GM18867 (cell line): ENCODE measurements at regions not wholly inside any gene's neighbourhood (a gene's known extent, or its start where the extent isn't known, plus 50 kb on each side); places are given as distances from the start of the nearest gene placed in this dataset.

Experiments
- ATAC-seq: cut with Tn5 transposase; IDR thresholded peaks from one replicate; pipeline ENCODE4 v1.9.1; 2021; ENCODE audit warnings: mild to moderate bottlenecking, moderate library complexity; ENCODE audit not compliant: unreplicated experiment

DNA sequence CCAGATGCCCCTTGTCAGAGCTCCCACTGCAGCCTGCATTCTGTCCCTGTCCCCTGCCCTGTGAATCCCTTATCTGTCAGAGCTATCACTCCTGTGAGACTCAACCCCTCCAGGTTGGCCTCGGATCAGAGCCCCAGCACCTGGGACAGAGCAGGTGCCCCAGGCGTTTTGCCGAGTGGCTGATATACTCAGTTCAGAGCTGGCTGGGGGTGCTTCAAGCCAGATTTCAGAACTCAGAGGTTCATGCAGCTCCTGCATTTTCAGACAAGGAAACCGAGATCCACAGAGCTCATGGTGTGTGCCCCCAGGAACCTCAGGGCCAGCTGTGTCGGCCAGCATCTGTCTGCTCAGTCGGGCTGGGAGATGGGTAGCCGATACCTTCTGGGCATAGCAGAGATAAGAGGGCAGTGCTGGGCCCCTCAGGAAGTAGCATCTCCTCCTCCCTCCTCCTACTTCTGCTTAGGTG is 228.0 kb upstream of the RTL1 start:
- no peak for ATAC-seq

DNA sequence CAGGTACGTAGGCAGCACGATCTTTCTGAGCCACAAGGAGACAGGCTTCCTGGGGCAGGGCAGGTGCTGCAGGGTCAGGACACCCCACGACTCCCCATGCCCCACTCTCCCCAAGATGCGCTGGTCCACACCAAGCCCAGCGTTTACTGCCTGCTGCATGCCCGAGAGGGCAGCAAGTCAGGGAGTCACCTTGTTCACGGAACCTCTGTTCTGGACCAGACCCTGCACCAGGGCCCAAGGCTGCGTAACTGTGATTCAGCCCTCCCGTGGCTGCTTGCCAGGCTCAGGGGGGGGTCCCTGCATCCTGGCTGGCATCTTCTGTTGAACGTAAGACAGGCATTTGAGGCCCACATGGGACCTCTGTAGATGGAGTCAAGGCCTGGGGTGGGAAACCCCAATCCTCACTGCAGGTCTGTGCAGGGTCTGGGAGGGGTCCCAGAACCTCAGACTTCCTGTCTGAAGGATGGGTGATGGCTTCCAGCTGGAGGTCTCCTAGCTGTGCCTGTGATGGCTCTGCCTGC is 228.6 kb upstream of the RTL1 start:
- ATAC-seq = no peak

DNA sequence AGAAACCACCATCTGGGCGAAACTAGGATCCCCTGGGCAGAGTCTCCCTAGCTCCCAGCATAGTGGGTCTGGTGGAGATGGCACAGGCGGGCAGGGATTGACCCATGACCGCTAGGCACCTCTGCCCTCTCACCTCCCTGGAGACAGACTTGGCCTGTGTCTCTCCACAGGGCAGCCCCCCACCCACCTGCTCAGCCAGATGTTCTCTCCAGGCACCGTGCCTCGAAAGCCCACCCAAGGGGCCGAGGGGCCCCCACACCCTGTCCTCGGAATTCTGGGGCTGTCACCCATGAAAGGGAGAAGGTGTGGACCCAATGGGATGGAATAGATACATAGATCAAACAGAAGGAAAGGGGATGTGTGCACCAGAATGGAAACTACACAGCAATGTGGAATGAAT is 229.1 kb upstream of the RTL1 start:
- no peak for ATAC-seq

DNA sequence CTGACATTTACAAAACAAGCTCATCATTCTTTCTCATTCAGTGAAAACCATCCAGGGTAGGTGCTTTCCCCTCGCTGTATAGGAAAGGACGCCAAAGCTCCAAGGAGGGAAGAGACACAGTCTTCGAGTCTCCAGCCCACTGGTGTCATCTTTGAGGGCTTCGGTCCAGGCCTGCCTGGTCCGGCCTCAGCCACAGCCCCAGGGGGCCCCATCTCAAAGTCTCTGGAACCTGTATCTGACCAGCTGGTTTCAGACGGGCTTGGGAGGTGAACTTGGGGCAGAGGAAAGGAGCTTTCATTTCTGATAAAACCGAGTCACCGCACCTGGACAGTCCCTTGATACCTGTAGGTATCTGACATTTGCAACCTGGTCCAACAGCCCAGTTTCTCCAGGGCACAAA is 229.5 kb upstream of the RTL1 start:
- ATAC-seq = no peak

DNA sequence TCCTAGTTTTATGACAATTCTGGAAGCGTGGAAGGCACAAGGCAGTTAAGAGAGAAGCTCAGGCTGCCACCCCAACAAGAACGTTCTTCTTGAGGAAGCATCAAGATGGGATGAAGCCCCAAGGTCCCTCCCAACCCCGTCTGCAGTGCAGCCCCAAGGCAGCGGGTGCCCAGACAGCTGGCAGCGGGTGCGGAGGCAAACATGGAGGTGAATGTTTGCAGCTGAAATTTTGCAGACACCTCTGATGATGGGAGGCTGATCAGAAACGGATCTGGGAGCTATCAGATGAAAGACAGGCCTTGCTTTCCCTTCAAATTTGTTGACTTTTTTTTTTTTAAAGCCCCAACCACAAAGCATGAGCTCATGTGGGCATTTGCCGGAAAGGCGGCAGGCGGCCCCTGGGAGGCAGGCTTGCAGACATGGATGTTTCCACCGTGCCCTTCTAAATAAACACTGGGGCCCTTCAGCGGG is 230.7 kb upstream of the RTL1 start:
- no peak for ATAC-seq

DNA sequence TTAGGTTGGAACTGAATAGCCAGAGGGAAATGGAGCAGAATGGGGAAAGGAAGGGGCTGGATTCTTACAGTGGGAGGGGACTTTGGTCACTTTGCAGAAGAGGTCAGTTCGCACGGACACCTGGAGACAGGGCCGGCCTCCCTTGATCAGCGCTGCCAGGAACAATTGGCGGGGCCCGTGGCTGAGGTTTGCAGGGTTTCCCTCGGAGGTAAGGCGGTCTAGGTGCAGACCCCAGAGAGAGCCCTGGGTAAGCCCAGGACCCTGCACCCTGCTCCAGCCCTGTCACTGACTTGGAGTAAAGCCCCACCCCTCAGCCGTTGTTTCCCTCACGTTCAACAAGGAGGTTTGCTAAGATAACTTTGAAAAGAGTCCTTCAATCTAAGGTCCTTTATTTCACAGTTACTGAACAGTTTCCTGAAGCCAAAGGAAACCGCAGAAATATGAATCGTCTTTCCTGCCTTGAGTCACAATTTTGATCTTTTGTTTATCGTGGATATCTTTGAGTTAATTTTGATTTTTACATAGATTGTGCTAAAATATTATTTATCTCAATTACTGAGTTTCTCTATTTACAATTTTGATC is 231.4 kb upstream of the RTL1 start:
- no peak for ATAC-seq

DNA sequence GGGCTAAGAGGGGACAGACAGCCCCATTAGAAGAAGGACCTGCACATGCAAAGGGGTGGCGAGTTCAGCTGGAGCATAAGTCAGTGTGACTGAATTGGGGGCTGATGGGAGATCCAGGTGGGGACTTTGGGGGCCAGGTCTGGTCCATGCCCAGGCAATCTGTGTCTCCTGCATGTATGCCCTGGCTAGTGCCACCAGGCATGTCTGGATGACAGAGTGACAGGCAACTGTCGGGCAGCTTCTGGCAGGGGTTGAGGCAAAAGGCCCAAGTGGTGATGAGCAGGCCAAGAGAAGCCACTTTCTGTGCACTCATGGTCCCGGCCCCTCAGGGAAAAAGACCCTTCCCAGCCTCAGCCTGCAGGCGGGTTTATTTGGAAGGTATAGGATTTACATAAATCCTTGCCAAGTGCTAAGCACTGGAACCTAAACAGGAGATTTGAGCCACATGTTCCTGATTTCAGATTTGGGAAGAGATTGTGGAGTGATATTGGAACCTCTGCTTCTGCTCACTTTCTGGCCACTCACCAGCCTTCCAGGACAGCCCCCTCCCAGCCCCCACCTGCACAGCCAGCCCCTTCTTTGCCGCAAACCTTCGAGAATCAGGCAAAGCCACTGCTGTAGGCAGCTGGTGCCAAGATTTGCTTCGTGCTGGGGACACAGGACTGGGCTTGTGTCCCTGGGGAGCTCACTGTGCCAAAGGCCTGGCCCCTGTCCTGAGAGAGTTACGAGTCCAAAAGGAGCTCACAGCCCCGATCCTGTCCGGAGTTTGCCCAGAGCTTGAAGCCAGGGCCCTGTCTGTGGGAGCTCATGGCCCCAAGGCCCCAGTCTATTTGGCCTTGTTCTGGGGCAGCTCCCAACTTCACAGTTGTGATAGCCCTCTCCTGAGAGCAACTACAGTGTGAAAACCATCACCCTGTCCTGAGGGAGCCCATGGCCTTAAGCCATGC is 232.5 kb upstream of the RTL1 start:
- no peak for ATAC-seq

DNA sequence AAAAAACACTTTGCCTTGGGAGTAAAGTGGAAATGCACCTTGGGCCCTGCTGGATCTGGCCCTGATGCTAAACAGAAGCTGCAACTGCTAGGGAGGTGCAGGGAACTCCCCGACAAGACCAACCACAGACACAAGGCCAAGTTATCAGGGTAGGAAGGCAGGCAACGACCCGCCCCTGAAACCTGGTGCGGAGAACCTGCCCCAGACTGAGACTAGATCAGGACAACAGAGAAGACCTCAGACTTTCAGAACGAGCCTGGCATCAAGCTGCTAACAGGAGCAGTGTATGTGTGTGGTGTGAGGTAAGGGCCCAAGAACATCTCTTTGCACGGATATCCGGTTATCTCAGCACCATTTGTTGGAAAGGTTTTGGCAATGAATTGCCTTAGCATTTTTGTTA is 233.7 kb upstream of the RTL1 start:
- no peak for ATAC-seq

DNA sequence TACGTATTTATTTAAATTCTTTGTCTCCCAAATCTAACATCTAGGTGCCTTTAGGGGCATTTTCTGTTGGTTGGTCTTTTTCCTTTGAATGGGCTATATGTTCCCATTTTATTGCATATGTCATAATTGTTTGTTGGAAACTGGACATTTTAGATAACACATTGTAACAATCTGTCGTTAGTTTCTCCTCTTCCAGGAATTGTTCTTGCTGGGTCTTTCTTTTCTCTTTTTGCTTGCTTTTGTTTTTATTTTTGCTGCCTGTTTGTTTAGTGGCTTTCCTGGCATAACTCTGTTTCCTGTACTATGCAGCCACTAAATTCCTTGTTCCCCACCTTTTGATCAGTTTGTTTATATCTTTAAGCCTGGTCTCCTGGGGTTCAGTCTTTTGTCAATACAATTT is 244.3 kb upstream of the RTL1 start:
- ATAC-seq = no peak

DNA sequence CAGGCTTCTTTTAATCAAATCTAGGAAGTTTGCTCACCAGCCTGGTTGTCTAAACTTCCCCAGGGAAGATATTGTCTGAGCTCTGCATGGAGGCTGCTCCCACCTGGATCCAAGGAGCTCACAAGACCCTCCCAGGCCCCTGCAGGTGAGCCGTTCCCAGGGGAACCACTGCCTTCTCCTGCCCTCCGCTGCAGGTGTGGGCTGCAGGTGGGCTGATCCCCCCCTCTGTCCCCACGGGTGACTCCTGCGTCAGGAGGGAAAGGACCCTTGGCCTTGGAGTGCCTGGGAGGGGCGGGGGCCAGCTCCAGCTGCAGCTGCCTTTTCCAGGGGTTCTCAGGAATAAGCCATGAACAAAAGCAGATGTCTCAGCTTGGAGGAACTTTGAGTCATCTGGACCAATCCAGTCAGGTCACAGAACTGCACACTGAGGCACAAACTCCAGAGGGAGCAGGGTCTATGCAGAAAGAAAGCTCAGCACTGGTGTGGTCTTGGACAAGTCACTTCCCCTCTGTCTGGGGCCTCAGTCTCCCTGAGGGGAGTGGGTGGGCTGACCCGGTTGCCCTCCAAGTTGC is 246.6 kb upstream of the RTL1 start:
- ATAC-seq = no peak

DNA sequence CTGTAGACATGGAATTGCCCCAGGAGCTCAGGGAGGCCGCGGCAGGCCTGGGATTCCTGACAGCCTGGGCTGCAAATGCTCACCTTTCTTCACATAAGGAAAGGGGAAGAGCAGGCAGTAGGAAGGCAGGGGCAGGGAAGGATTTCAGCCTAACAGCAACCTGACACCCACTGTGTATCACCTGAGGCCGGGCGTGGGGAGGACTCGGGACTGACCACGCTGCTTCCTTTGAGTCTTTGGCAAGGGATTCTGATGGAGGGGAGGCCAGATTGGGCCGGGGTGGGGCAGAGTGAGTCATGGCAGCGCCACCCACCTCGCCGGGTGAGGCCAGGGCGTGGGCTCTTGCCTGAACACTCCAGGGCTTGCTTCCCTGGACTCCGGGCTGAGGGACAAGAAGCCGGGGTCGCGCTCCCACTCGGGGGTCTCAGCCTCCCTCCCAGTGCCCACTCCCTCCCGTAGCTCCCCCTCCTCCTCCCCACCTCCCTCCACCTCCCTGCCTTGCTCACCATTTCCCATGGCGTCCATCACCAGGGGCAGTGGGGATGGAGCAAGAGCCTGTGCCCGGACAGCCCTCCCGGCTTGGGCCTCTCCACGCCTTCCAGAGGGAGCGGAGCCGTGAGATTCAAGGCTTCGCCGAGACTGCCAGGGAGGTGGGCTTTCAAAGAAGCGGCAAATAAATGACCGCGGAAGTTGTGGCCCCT is 247.9 kb upstream of the RTL1 start:
- no peak for ATAC-seq

DNA sequence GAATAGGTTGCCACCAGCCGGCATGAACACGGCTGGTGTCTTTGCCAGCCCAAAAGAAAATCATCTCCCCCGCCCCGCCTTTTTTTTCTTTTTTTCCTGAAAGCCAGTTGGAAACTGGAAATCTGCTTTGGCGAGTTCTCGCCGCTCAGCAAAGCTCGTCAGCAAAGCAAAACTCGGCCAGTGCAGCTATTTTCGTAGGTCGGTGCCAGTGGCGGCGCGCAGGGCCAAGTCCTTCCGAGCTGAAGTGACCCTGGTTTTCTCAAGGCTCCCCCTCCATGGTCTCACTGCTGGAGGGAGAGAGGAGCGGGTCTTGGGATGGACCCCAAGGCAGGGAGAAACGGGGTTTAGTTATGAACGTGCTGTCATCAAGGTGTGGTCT is 248.4 kb upstream of the RTL1 start:
- no peak for ATAC-seq

DNA sequence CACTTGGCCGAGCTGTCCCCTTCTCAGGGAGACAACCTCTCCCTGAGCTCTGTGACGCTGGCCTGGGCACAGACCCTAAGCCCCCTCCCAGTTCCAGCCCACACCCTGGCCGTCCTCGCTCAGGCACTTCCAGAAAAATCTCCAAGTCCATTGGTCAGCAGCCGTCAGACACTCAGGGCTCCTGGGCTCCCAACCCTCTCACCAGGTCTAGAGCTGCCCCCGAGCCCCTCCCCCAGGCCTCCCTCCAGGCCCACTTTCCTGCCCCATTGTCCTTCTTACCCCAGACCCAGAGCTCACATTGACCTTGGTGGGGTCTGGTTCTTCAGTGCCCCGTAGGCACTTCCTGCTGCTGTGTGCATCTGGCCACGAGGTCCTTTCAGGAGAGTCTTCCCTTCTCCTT is 249.3 kb upstream of the RTL1 start:
- no peak for ATAC-seq

DNA sequence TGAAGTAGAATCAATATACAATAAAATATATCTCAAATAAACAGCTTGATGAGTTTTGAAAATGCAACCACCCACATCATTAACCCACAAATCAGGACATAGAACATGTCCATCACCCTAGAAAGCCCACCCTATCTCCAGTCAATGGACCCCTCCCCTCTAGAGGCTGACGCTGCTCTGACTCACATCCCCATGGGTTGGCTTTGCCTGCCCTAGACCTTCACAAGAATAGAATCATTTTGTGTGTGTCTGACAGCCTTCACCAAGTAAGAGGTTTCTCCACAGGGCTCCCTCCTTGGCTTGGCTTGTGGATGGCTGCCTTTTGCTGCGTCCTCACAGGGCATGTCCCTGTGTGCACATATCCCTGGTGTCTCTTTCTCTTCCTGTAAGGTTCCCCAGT is 250.2 kb upstream of the RTL1 start:
- ATAC-seq = no peak

DNA sequence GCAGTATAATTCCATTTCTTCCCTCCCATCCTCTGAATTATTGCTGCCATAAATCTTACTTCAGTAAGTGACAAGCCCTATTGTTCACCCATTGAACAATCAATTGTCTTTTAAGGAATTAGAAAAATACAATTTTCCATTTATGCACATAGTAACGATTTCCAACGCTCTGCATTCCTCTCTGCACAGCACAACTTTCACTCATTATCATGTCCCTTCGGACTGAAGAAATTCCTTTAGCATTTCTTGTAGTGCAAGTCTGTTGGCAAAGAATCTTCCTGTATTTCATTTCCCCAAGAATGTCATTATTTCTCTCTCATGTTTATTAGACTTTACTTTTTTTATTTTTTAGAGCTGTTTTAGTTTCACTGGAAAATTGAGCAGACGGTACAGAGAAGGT is 252.1 kb upstream of the RTL1 start:
- no peak for ATAC-seq

DNA sequence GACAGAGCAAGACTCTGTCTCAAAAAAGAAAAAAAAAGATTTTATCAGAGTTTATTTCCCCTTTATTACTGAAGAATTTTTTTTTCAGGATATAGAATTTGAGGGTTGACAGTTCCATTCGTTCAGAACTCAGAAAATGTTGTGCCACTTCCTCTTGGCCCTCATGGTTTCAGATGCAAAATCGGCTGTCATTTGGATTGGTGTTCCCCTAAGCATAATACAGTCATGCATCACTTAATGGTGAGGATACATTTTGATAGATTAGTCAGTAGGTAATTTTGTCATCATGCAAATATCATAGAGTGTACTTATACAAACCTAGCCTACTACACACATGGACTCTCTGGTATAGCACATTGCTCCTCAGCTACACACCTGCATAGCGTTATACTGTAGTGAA is 263.9 kb upstream of the RTL1 start:
- ATAC-seq = no peak

DNA sequence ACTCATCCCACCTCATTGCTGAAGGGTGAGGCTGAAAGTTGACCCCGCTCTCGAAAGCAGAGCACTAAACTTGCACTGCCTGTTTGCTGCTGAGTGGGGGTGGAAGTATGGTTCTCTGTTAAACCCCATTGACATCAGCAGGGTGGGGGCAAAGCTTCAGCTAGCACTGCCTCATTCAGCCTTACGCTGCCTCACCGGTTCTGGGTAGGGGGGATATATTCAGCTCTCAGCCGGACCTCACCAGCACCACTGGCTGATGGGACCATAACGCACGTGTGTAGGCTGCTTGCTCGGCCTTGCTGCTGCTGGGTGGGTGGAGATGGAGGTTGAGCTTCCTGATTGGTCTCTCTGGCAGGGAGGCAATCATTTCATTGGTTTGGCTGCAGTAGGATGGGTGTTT is 265.7 kb upstream of the RTL1 start:
- no peak for ATAC-seq

DNA sequence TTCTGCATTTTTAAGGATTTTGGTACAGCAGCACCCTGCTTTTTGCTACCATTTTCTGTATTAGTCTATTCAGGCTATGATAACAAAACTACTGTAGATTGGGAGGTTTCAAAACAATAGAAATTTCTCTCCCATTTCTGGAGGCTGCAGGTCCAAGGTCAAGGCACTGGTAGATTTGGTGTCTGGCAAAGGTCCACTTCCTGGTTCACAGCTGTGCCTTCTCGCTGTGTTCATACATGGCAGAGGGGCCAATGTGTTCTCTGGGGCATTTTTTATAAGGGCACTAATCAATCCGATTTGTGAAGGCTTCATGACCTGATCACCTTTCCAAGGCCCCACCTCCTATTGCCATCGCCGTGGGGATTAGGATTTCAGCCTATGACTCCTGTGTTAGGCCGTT is 268.1 kb upstream of the RTL1 start:
- ATAC-seq = no peak

DNA sequence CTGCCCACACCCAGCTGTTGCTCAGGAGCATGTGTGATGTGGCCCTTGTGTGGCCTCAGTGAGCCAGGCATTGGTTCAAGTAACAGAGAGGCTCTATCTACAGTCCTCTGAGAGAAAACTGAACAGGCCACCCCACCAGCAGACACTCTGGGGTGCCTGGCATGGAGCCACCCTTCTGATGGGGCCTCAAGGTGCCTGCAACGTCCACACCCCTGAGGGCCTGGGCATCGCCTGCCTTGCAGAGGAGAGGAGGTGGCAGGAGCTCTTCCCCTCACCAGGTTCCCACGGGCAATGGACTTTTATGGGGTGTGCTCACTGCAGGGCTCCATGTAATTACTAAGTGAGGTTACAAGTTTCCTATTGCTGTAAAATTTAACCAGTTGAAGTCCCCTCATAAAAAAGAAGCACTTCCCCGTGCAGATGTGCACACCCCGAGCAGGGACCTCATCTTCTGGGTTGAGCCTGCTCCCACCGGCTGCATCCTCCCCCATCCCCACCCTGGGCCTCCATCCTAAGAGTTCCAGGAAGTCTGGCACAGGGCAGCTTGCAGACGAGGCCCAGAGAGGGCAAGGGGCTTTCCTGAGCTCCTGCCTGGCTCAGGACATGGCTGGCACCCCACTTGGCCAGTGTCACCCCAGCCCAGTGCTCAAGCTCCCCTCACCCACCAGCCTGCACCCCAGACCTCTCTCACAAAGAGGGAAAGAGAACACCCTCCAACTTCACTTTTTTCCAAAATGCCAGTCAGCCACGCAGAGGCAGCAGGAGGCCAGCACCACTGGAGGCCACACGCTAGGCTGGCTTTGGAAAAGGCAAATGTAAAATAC is 270.4 kb upstream of the RTL1 start:
- ATAC-seq = no peak

DNA sequence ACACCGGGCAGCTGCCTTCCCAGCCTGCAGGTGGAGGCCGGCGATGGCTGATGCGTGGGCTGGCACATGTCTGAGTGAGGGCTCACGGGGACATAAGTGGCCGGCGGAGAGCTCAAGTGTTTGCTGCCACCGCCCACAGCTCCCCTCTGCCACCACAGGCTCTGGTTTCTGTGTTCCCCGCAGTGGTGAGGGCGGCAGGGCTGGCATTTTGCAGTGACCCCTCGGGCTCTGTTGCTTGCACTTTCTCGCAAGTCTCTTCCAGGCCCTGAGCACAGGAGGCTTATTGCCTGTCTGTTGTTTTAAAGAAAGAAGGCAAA is 271.0 kb upstream of the RTL1 start:
- ATAC-seq = no peak
